ENCODE measurements at regions not wholly inside any gene's neighbourhood (a gene's known extent, or its start where the extent isn't known, plus 50 kb on each side); places are given as distances from the start of the nearest gene placed in this dataset.

DNA sequence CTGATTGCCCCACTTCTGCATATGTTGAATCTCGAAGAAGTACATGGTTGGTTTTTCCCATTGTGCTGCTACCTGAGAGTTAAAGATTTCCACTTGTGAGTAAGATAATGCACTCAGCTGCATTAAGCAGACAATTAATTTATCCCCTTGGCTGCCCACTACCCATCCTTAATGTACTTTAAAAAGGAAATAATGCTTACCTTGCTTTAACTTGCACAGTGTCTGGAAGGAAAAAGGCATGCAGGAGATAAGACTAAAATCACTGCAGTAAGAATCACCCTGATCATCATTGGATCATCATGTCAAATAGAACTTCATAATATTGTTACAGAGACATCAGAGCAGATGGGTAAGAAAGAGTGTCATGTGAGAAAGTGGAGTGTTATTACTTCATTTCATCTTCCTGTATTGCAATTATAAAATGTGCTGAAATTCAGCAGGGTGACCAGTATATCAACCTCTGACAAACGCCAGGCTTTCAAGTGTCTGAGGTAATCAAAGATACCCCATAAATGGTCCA lies 207.3 kb upstream of the PIK3C3 start:
- no peaks in the 10 kb centered on the region for H3K9me3 ChIP-seq (ENCODE audit: control insufficient read depth in 4 of 4, low read length in 3 of 4)
- H3K36me3 ChIP-seq (ENCODE audit: control insufficient read depth in 4 of 4, insufficient read depth in 3 of 4, low read depth in 1 of 4, low read length in 3 of 4) = no peaks in the 10 kb centered on the region
- H3K27me3 ChIP-seq (ENCODE audit: control insufficient read depth in 4 of 4, insufficient read depth in 4 of 4, low read length in 3 of 4) = no peaks in the 10 kb centered on the region
- DNase-seq (ENCODE audit: low spot score) = no peak
- H3K27ac ChIP-seq (ENCODE audit: low read depth in 1 of 2, low read length in 2 of 2) = no peak overlapping the region
- WGBS = 70% methylated on average over 2 of the region's 2 CpGs
- TF ChIP-seq SP1 (IDR thresholded peaks at IDR 0.05) = no peak
- no peak for TF ChIP-seq HNF4G (IDR thresholded peaks at IDR 0.05)
- TF ChIP-seq, protein P1, sequence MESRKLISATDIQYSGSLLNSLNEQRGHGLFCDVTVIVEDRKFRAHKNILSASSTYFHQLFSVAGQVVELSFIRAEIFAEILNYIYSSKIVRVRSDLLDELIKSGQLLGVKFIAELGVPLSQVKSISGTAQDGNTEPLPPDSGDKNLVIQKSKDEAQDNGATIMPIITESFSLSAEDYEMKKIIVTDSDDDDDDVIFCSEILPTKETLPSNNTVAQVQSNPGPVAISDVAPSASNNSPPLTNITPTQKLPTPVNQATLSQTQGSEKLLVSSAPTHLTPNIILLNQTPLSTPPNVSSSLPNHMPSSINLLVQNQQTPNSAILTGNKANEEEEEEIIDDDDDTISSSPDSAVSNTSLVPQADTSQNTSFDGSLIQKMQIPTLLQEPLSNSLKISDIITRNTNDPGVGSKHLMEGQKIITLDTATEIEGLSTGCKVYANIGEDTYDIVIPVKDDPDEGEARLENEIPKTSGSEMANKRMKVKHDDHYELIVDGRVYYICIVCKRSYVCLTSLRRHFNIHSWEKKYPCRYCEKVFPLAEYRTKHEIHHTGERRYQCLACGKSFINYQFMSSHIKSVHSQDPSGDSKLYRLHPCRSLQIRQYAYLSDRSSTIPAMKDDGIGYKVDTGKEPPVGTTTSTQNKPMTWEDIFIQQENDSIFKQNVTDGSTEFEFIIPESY (IDR thresholded peaks at IDR 0.05) = no peak
- no peak for TF ChIP-seq FOXA2 (IDR thresholded peaks at IDR 0.05)
- TF ChIP-seq, protein P2, sequence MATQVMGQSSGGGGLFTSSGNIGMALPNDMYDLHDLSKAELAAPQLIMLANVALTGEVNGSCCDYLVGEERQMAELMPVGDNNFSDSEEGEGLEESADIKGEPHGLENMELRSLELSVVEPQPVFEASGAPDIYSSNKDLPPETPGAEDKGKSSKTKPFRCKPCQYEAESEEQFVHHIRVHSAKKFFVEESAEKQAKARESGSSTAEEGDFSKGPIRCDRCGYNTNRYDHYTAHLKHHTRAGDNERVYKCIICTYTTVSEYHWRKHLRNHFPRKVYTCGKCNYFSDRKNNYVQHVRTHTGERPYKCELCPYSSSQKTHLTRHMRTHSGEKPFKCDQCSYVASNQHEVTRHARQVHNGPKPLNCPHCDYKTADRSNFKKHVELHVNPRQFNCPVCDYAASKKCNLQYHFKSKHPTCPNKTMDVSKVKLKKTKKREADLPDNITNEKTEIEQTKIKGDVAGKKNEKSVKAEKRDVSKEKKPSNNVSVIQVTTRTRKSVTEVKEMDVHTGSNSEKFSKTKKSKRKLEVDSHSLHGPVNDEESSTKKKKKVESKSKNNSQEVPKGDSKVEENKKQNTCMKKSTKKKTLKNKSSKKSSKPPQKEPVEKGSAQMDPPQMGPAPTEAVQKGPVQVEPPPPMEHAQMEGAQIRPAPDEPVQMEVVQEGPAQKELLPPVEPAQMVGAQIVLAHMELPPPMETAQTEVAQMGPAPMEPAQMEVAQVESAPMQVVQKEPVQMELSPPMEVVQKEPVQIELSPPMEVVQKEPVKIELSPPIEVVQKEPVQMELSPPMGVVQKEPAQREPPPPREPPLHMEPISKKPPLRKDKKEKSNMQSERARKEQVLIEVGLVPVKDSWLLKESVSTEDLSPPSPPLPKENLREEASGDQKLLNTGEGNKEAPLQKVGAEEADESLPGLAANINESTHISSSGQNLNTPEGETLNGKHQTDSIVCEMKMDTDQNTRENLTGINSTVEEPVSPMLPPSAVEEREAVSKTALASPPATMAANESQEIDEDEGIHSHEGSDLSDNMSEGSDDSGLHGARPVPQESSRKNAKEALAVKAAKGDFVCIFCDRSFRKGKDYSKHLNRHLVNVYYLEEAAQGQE (IDR thresholded peaks at IDR 0.05) = no peak
- TF ChIP-seq JUND (IDR thresholded peaks at IDR 0.05) = no peak
- no peak for TF ChIP-seq TAF1 (conservative IDR thresholded peaks at IDR 0.05)
- TF ChIP-seq, protein P3, sequence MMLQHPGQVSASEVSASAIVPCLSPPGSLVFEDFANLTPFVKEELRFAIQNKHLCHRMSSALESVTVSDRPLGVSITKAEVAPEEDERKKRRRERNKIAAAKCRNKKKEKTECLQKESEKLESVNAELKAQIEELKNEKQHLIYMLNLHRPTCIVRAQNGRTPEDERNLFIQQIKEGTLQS (IDR thresholded peaks at IDR 0.05) = no peak
- no peak for TF ChIP-seq RXRA (IDR thresholded peaks at IDR 0.05)
- no peak for TF ChIP-seq RAD21 (IDR thresholded peaks at IDR 0.05)
- no peak for TF ChIP-seq EGR1 (IDR thresholded peaks at IDR 0.05; ENCODE audit: low read depth in 2 of 2)
- TF ChIP-seq GABPA (IDR thresholded peaks at IDR 0.05 in 1 of 2, conservative IDR thresholded peaks at IDR 0.05 in 1 of 2) = no peak
- TF ChIP-seq, protein P4, sequence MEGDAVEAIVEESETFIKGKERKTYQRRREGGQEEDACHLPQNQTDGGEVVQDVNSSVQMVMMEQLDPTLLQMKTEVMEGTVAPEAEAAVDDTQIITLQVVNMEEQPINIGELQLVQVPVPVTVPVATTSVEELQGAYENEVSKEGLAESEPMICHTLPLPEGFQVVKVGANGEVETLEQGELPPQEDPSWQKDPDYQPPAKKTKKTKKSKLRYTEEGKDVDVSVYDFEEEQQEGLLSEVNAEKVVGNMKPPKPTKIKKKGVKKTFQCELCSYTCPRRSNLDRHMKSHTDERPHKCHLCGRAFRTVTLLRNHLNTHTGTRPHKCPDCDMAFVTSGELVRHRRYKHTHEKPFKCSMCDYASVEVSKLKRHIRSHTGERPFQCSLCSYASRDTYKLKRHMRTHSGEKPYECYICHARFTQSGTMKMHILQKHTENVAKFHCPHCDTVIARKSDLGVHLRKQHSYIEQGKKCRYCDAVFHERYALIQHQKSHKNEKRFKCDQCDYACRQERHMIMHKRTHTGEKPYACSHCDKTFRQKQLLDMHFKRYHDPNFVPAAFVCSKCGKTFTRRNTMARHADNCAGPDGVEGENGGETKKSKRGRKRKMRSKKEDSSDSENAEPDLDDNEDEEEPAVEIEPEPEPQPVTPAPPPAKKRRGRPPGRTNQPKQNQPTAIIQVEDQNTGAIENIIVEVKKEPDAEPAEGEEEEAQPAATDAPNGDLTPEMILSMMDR (IDR thresholded peaks at IDR 0.05; ENCODE audit: low read depth, low read length, missing input control) = no peak
- TF ChIP-seq HNF4A (conservative IDR thresholded peaks at IDR 0.05) = no peak
- no peak overlapping the region for H3K9ac ChIP-seq (ENCODE audit: low read depth in 1 of 2, low read length in 2 of 2)
- peaks cover 0 to 6% (median 4%) of the 10 kb centered on the region in 4 donors for H3K4me1 ChIP-seq (ENCODE audit: control insufficient read depth in 4 of 4, insufficient read depth in 4 of 4, low read length in 3 of 4)
- no peak overlapping the region for H3K4me3 ChIP-seq (ENCODE audit: low read depth in 1 of 3, low read length in 3 of 3)

All from liver (tissue), 8 donors.